Hepatocyte (in vitro differentiated cells): ENCODE measurements at regions not wholly inside any gene's neighbourhood (a gene's known extent, or its start where the extent isn't known, plus 50 kb on each side); places are given as distances from the start of the nearest gene placed in this dataset.

ENCODE experiments used
- DNase-seq: peaks from one replicate; pipeline ENCODE4 v3.0.0-alpha.2; 2016; ENCODE audit warnings: low spot score
- H2AFZ ChIP-seq: fragments of 200-600 bp; sonication (generic); 2 replicates; pipeline ENCODE4 v1.6.0; 2016; ENCODE audit warnings: antibody characterized with exemption, mild to moderate bottlenecking
- H3K27ac ChIP-seq: fragments of 200-600 bp; sonication (generic); 2 replicates; pipeline ENCODE4 v1.5.1; 2016; ENCODE audit warnings: mild to moderate bottlenecking
- H3K27me3 ChIP-seq: fragments of 200-600 bp; sonication (generic); 2 replicates; pipeline ENCODE4 v1.6.1; 2016
- H3K36me3 ChIP-seq: fragments of 200-600 bp; sonication (generic); replicated peaks from 2 replicates; pipeline ENCODE4 v1.5.1; 2016; ENCODE audit warnings: low read depth; ENCODE audit not compliant: insufficient read depth
- H3K4me1 ChIP-seq: fragments of 200-600 bp; sonication (generic); 2 replicates; pipeline ENCODE4 v1.5.1; 2016; ENCODE audit warnings: mild to moderate bottlenecking, moderate library complexity; ENCODE audit not compliant: insufficient read depth
- H3K4me2 ChIP-seq: fragments of 200-600 bp; sonication (generic); 2 replicates; pipeline ENCODE4 v1.6.0; 2016
- H3K4me3 ChIP-seq: fragments of 200-600 bp; sonication (generic); 2 replicates; pipeline ENCODE4 v1.5.1; 2016; ENCODE audit warnings: mild to moderate bottlenecking
- H3K79me2 ChIP-seq: fragments of 200-600 bp; sonication (generic); 2 replicates; pipeline ENCODE4 v1.6.0; 2017; ENCODE audit warnings: mild to moderate bottlenecking
- H3K9me2 ChIP-seq: fragments of 200-600 bp; sonication (generic); replicated peaks from 2 replicates; pipeline ENCODE4 v1.6.0; 2017; ENCODE audit warnings: mild to moderate bottlenecking; ENCODE audit not compliant: insufficient read depth
- H3K9me3 ChIP-seq: fragments of 200-600 bp; sonication (generic); 2 replicates; pipeline ENCODE4 v1.5.1; 2016; ENCODE audit warnings: low read depth, mild to moderate bottlenecking
- H4K20me1 ChIP-seq: fragments of 200-600 bp; sonication (generic); 2 replicates; pipeline ENCODE4 v1.6.0; 2016; ENCODE audit warnings: mild to moderate bottlenecking; ENCODE audit not compliant: insufficient read depth, poor library complexity, severe bottlenecking
- EZH2 ChIP-seq: fragments of 200-600 bp; sonication (generic); IDR thresholded peaks from 2 replicates; pipeline ENCODE4 v1.6.1; 2016; ENCODE audit warnings: antibody characterized with exemption, mild to moderate bottlenecking, borderline replicate concordance
- EZH2phosphoT487 ChIP-seq: fragments of 200-600 bp; sonication (generic); IDR thresholded peaks from one replicate; pipeline ENCODE4 v1.6.1; 2018; ENCODE audit warnings: antibody characterized with exemption, mild to moderate bottlenecking, low read depth, moderate library complexity; ENCODE audit not compliant: unreplicated experiment, severe bottlenecking
- WGBS: methylation state at CpG from one replicate; pipeline ENCODE4 v1.1.6; 2016; ENCODE audit warnings: low lambda C conversion rate; ENCODE audit errors: missing lambda C conversion rate; 5-methylcytosine and 5-hydroxymethylcytosine counted together
- TF ChIP-seq, protein P1 (sequence below): fragments of 200-600 bp; sonication (generic); IDR thresholded peaks from 2 replicates; pipeline ENCODE4 v1.5.1; 2016; ENCODE audit warnings: antibody characterized with exemption, mild to moderate bottlenecking; ENCODE audit not compliant: poor library complexity

DNA sequence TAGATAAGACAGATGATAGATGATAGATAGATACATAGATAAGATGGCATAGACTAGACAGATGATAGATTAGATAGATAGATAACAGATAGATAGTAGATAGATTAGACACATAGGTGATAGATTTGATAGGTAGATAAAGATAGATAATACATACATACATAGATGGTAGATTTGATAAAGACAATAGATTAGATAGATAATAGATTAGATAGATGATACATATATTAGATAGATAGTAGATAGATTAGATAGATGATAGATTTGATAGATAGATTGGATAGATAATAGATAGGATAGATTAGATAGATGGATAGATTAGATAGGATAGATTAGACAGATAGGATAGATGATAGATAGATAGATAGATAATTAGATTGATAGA lies 327.6 kb downstream of the BRD1 start:
- Histone ChIP-seq H3K27me3 (no peaks in the 10 kb centered on the region), H4K20me1 (no peaks in the 10 kb centered on the region), H3K4me2 (no peak overlapping the region), H3K4me3 (no peak overlapping the region), H2AFZ (no peak overlapping the region), H3K9me2 (no peaks in the 10 kb centered on the region), H3K27ac (no peak overlapping the region), H3K9me3 (no peaks in the 10 kb centered on the region), H3K4me1 (no peaks in the 10 kb centered on the region), H3K36me3 (no peaks in the 10 kb centered on the region), H3K79me2 (no peaks in the 10 kb centered on the region)
- TF ChIP-seq, protein P1, sequence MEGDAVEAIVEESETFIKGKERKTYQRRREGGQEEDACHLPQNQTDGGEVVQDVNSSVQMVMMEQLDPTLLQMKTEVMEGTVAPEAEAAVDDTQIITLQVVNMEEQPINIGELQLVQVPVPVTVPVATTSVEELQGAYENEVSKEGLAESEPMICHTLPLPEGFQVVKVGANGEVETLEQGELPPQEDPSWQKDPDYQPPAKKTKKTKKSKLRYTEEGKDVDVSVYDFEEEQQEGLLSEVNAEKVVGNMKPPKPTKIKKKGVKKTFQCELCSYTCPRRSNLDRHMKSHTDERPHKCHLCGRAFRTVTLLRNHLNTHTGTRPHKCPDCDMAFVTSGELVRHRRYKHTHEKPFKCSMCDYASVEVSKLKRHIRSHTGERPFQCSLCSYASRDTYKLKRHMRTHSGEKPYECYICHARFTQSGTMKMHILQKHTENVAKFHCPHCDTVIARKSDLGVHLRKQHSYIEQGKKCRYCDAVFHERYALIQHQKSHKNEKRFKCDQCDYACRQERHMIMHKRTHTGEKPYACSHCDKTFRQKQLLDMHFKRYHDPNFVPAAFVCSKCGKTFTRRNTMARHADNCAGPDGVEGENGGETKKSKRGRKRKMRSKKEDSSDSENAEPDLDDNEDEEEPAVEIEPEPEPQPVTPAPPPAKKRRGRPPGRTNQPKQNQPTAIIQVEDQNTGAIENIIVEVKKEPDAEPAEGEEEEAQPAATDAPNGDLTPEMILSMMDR = no peak
- TF ChIP-seq EZH2 = no peak
- TF ChIP-seq EZH2phosphoT487 = no peak
- DNase-seq = no peak

DNA sequence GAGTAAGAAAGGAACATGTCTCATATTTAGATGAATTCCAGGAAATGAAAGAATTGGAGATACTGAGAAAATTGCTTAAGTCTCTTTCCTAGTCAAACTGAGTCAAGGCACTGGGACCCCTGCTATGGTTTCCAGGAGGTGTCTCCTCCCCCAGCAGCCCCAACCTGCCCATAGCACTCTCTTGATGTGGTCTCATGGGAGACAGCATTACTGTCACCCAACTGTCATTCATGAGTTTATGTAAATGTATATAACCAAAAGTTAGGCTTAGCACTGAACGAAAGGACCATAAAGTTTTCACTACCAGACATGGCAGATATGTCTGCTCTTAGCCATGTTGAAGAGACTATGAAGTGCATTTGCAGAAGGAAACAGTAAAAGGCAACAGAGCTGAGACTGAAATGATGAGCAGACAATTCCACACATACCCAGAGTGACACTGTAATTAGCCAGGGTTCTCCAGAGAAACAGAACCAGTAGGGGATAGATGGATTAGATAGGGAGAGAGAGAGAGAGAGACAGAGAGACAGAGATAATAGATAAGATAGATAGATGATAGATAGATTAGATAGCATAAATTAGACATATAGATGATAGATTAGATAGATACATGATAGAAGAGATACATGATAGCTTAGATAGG lies 328.1 kb downstream of the BRD1 start:
- no peak for DNase-seq
- H3K4me1 ChIP-seq = no peaks in the 10 kb centered on the region
- H2AFZ ChIP-seq = no peak overlapping the region
- H3K79me2 ChIP-seq = no peaks in the 10 kb centered on the region
- H3K9me3 ChIP-seq = no peaks in the 10 kb centered on the region
- no peaks in the 10 kb centered on the region for H3K27me3 ChIP-seq
- no peak overlapping the region for H3K4me3 ChIP-seq
- H3K27ac ChIP-seq = no peak overlapping the region
- no peaks in the 10 kb centered on the region for H3K36me3 ChIP-seq
- 92% methylated on average over 1 of the region's 1 CpG for WGBS
- H4K20me1 ChIP-seq = no peaks in the 10 kb centered on the region
- H3K9me2 ChIP-seq = no peaks in the 10 kb centered on the region
- H3K4me2 ChIP-seq = no peak overlapping the region
- TF ChIP-seq, protein P1 = no peak
- TF ChIP-seq EZH2 (no peak), EZH2phosphoT487 (no peak)

DNA sequence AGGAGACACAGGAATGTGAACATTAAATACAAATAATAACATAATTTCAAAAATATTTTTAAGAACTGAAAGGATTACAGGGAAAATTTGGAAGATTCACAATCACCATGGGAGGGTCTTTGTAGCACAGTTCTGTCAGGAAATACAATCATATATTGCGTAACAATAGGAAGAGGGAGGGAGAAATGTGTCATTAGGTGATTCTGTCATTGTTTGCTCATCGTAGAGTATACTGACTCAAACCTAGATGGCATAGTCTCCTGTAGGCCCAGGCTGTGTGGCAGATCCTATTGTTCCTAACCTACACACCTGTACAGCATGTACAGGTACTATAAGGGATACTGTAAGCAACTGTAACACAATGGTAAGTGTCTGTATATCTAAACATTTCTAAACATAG lies 330.4 kb downstream of the BRD1 start:
- no peak overlapping the region for H3K4me3 ChIP-seq
- no peak for DNase-seq
- H3K4me2 ChIP-seq = no peak overlapping the region
- H4K20me1 ChIP-seq = no peaks in the 10 kb centered on the region
- no peaks in the 10 kb centered on the region for H3K79me2 ChIP-seq
- TF ChIP-seq, protein P1 = no peak
- TF ChIP-seq EZH2 (no peak), EZH2phosphoT487 (no peak)
- H2AFZ ChIP-seq = no peak overlapping the region
- no peak overlapping the region for H3K27ac ChIP-seq
- WGBS = 82% methylated on average over 2 of the region's 2 CpGs
- no peaks in the 10 kb centered on the region for H3K36me3 ChIP-seq
- no peaks in the 10 kb centered on the region for H3K27me3 ChIP-seq
- H3K9me3 ChIP-seq = no peaks in the 10 kb centered on the region
- H3K9me2 ChIP-seq = no peaks in the 10 kb centered on the region
- H3K4me1 ChIP-seq = no peaks in the 10 kb centered on the region

DNA sequence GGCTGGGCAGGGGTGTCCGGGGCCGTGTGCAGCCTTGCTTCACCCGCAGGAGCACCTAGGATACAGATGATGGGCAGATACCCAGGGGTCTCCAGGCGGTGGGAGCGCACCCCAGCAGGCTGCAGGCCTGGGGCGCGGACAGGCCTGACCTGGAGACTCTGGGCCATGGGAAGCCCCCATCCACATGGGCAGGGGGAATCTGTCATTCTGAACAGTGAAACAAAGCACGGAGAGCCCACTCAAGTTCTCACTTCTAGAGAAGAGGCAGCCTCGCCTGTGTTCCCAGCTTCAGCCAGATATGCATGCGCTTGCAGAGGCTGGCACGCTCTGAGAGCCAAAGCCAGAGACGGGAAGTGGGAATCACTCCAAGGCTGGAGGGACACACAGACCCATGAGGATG lies 333.1 kb downstream of the BRD1 start:
- DNase-seq = no peak
- Histone ChIP-seq H3K9me3 (no peaks in the 10 kb centered on the region), H2AFZ (no peak overlapping the region), H3K4me1 (no peaks in the 10 kb centered on the region), H3K4me2 (no peak overlapping the region), H3K27me3 (no peaks in the 10 kb centered on the region), H3K36me3 (no peaks in the 10 kb centered on the region), H3K79me2 (no peaks in the 10 kb centered on the region), H3K9me2 (no peaks in the 10 kb centered on the region), H4K20me1 (no peaks in the 10 kb centered on the region), H3K4me3 (no peak overlapping the region), H3K27ac (no peak overlapping the region)
- WGBS = 98% methylated on average over 9 of the region's 12 CpGs
- TF ChIP-seq EZH2 (no peak), EZH2phosphoT487 (no peak)
- TF ChIP-seq, protein P1 = no peak
